A549 (cell line): ENCODE measurements at regions not wholly inside any gene's neighbourhood (a gene's known extent, or its start where the extent isn't known, plus 50 kb on each side); places are given as distances from the start of the nearest gene placed in this dataset.
A peak's percentile ranks its signal among the peaks of the same experiment; 100 is the strongest.

ENCODE experiments used
- ATAC-seq, 2 experiments: fragments of 200-7000 bp in 1 of 2; fragments of >200 bp in 1 of 2; cut with Nextera tagmentation in 1 of 2; cut with Tn5 transposase in 1 of 2; 3 replicates each; pipeline versions ENCODE4 v1.8.0 to v1.9.1; 2018 to 2020; ENCODE audit warnings: mild to moderate bottlenecking in 1 of 2, moderate library complexity in 1 of 2
- CTCF ChIA-PET: fragments of 300-600 bp; sonication (Branson Sonifier 250); formaldehyde crosslinking; extraction: SDS; loops from one replicate; lab custom pipeline; 2021; ENCODE audit warnings: antibody characterized with exemption, inconsistent platforms; lab: Yijun Ruan, JAX
- POLR2A ChIA-PET: fragments of 350-600 bp; formaldehyde crosslinking; extraction: SDS; loops from one replicate; lab custom pipeline; 2021; ENCODE audit warnings: antibody characterized with exemption, inconsistent platforms; lab: Yijun Ruan, JAX
- DNase-seq, 2 experiments: peaks; one replicate each; pipeline versions ENCODE4 v3.0.0 to v3.0.0-alpha.2; 2011 to 2016; ENCODE audit warnings: low read depth in 1 of 2, low spot score in 1 of 2
- FAIRE-seq: peaks from 2 replicates; lab custom pipeline; 2011; peaks lifted over from hg19 to GRCh38; lab: Jason Lieb, UNC
- H3K27ac ChIP-seq, 2 experiments: fragments of >200 bp; sonication (Bioruptor Twin); formaldehyde crosslinking; 3 replicates each; pipeline ENCODE4 v1.5.1; 2016 to 2017
- H3K4me1 ChIP-seq: fragments of >200 bp; sonication (Bioruptor Twin); formaldehyde crosslinking; 3 replicates; pipeline ENCODE4 v1.6.1; 2016
- H3K4me2 ChIP-seq: fragments of >200 bp; sonication (Bioruptor Twin); formaldehyde crosslinking; 3 replicates; pipeline ENCODE4 v1.6.1; 2016
- H3K4me3 ChIP-seq: fragments of >200 bp; sonication (Bioruptor Twin); formaldehyde crosslinking; 3 replicates; pipeline ENCODE4 v1.5.1; 2016
- H3K9me3 ChIP-seq: fragments of >200 bp; sonication (Bioruptor Twin); formaldehyde crosslinking; 3 replicates; pipeline ENCODE4 v1.6.1; 2016
- ATOH8 ChIP-seq: fragments of 250-450 bp; sonication (Bioruptor Pico); IDR thresholded peaks from 2 replicates; pipeline ENCODE4 v1.5.0; 2020; ENCODE audit warnings: low read depth, mild to moderate bottlenecking, moderate library complexity
- CBX2 ChIP-seq: fragments of 200-600 bp; sonication (generic); IDR thresholded peaks from 2 replicates; pipeline ENCODE4 v1.6.1; 2016; ENCODE audit warnings: low read depth, mild to moderate bottlenecking, borderline replicate concordance
- CBX8 ChIP-seq: fragments of 200-600 bp; sonication (generic); IDR thresholded peaks from 2 replicates; pipeline ENCODE4 v1.6.1; 2016
- CEBPB ChIP-seq, 2 experiments: fragments of >200 bp in 1 of 2; sonication (Bioruptor Twin) in 1 of 2; formaldehyde crosslinking in 1 of 2; IDR thresholded peaks; 2 replicates each; pipeline ENCODE4 v1.6.1; 2012 to 2016
- CHD2 ChIP-seq: fragments of 150-350 bp; IDR thresholded peaks from 2 replicates; pipeline ENCODE4 v1.6.1; 2014; ENCODE audit warnings: low read length; ENCODE audit not compliant: partially characterized antibody
- E2F6 ChIP-seq: IDR thresholded peaks from 2 replicates; pipeline ENCODE4 v1.6.1; 2012; ENCODE audit warnings: low read depth, borderline replicate concordance
- GATA3 ChIP-seq: IDR thresholded peaks from 2 replicates; pipeline ENCODE4 v1.6.1; 2012; ENCODE audit warnings: borderline replicate concordance
- HMGXB4 ChIP-seq: fragments of 250-450 bp; sonication (Bioruptor Pico); IDR thresholded peaks from 2 replicates; pipeline ENCODE4 v1.5.0; 2021; ENCODE audit warnings: mild to moderate bottlenecking, moderate library complexity, borderline replicate concordance
- HOXB13 ChIP-seq: fragments of 250-450 bp; sonication (Bioruptor Pico); IDR thresholded peaks from 2 replicates; pipeline ENCODE4 v1.5.0; 2020; ENCODE audit warnings: low read depth, mild to moderate bottlenecking, moderate library complexity
- MAFK ChIP-seq: fragments of 450-650 bp; IDR thresholded peaks from 2 replicates; pipeline ENCODE4 v1.6.1; 2014; ENCODE audit not compliant: partially characterized antibody
- NR3C1 ChIP-seq: fragments of >200 bp; sonication (Bioruptor Twin); formaldehyde crosslinking; IDR thresholded peaks from 3 replicates; pipeline ENCODE4 v1.6.1; 2017
- POLR2A ChIP-seq: IDR thresholded peaks from 2 replicates; pipeline ENCODE4 v1.6.1; 2012; ENCODE audit warnings: mild to moderate bottlenecking, low read length
- RARB ChIP-seq: fragments of 250-450 bp; sonication (Bioruptor Pico); IDR thresholded peaks from 2 replicates; pipeline ENCODE4 v1.8.0; 2021; ENCODE audit warnings: mild to moderate bottlenecking, moderate library complexity
- RFX5 ChIP-seq: fragments of 450-650 bp; IDR thresholded peaks from 2 replicates; pipeline ENCODE4 v1.7.1; 2014; ENCODE audit warnings: antibody characterized with exemption, mild to moderate bottlenecking, moderate library complexity
- WGBS: methylation state at CpG from one replicate; pipeline ENCODE4 v1.1.6; 2017; ENCODE audit errors: missing lambda C conversion rate; 5-methylcytosine and 5-hydroxymethylcytosine counted together
- TF ChIP-seq, protein P1 (sequence below): fragments of >200 bp; sonication (Bioruptor Twin); formaldehyde crosslinking; IDR thresholded peaks from 2 replicates; pipeline ENCODE4 v1.6.1; 2016
- TF ChIP-seq, protein P2 (sequence below): fragments of >200 bp; sonication (Bioruptor Twin); formaldehyde crosslinking; IDR thresholded peaks from 3 replicates; pipeline ENCODE4 v1.5.1; 2016

DNA sequence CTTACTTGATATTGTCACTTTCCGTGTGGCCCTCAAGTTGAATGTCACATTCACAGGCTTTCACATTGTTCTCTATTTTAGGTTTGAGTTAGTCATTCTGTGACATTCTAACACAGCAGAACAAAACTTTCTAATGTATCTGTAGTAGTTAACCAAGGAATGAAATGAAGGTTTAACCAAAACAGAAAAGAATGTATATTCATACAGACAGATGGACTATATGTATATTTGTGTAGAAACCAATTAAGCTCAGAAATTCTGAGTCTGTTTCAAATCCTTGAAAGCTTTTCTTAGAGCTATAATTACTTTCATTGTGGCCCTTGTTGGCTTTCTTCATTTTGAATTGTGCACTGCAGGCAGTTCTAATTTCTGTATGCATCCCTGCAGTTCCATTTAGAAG, 654.7 kb downstream of the LRRC70 start:
- no peak overlapping the region for H3K27ac ChIP-seq
- no peaks in the 10 kb centered on the region for H3K9me3 ChIP-seq
- TF ChIP-seq NR3C1 = no peak
- TF ChIP-seq HOXB13 (CRISPR knock-in tag) = no peak
- no peak for TF ChIP-seq RARB (CRISPR knock-in tag)
- FAIRE-seq = no peak
- no peak overlapping the region for H3K4me3 ChIP-seq
- POLR2A ChIA-PET = no interaction called here
- no peak for DNase-seq
- 39% methylated on average over 1 of the region's 1 CpG for WGBS
- no peak overlapping the region for H3K4me2 ChIP-seq
- no peaks in the 10 kb centered on the region for H3K4me1 ChIP-seq
- no peak for ATAC-seq
- CTCF ChIA-PET = interaction anchor here (0.7 kb wide), 1 partner anchor 436 kb away, joined by 3 read pairs; no protein-coding TSS in a partner anchor

DNA sequence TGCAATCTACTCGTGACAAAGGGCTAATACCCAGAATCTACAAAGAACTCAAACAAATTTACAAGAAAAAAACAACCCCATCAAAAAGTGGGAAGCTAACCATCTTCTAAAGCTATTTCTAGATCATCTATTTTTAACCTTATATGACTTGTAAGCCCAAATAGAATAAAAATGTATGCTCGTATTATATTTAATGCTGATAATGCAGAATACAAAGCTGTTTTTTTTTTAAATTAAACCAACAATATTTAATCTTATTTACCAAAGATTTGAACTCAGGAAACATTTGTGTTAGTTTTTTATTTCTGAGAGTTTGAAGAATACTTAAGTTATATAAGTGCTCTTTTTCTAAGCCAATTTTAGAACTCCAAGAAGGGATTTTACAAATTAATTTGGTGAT, 652.1 kb downstream of the LRRC70 start:
- H3K4me2 ChIP-seq = no peak overlapping the region
- FAIRE-seq (no peak), ATAC-seq (no peak), DNase-seq (no peak)
- H3K4me3 ChIP-seq = no peak overlapping the region
- ChIA-PET CTCF (interaction anchor here (0.6 kb wide), 1 partner anchor 114 kb away, joined by 3 read pairs; no protein-coding TSS in a partner anchor), POLR2A (interaction anchor here (0.5 kb wide), 1 partner anchor 577 kb away, joined by 3 read pairs; no protein-coding TSS in a partner anchor)
- no peak overlapping the region for H3K27ac ChIP-seq
- 20% methylated on average over 2 of the region's 2 CpGs for WGBS
- no peaks in the 10 kb centered on the region for H3K4me1 ChIP-seq
- no peak for TF ChIP-seq GATA3
- peak; percentile 75 for TF ChIP-seq MAFK
- no peaks in the 10 kb centered on the region for H3K9me3 ChIP-seq

GRCh38 chr5:63228154-63228553, 649.5 kb downstream of the LRRC70 start:
- ATAC-seq (no peak), DNase-seq (no peak), FAIRE-seq (no peak)
- Histone ChIP-seq H3K27ac (no peak overlapping the region), H3K9me3 (no peaks in the 10 kb centered on the region), H3K4me3 (no peak overlapping the region), H3K4me1 (no peaks in the 10 kb centered on the region), H3K4me2 (no peak overlapping the region)
- no peak for TF ChIP-seq CBX8
- CTCF ChIA-PET = no interaction called here
- 15% methylated on average over 2 of the region's 2 CpGs for WGBS
- POLR2A ChIA-PET = no interaction called here

DNA sequence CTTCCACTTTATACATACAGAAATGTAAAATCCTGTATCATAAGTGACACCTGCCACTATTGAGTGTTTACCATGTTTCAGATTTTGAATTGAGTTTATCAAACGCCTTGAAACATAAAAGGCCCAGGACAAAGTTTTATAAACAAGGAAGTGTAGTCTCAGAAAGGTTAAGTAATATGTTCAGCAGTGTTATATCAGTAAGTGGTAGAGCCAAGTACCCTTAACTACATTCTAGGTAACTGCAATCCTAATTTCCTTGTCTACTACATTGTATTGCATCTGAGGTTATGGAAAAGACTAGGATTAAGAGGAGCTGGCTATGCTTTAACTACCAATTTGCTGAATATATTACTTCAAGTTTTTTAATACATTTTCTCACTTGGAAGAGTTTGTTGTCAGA, 641.6 kb downstream of the LRRC70 start:
- H3K4me2 ChIP-seq = no peak overlapping the region
- POLR2A ChIA-PET = no interaction called here
- no peak for ATAC-seq
- no peaks in the 10 kb centered on the region for H3K4me1 ChIP-seq
- DNase-seq = no peak
- H3K27ac ChIP-seq = no peak overlapping the region
- TF ChIP-seq, protein P1, sequence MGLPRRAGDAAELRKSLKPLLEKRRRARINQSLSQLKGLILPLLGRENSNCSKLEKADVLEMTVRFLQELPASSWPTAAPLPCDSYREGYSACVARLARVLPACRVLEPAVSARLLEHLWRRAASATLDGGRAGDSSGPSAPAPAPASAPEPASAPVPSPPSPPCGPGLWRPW = no peak
- TF ChIP-seq CHD2 = no peak
- no peak for TF ChIP-seq RFX5
- TF ChIP-seq POLR2A = no peak
- TF ChIP-seq CEBPB (IDR thresholded peaks at IDR 0.05) = no peak
- TF ChIP-seq, protein P2, sequence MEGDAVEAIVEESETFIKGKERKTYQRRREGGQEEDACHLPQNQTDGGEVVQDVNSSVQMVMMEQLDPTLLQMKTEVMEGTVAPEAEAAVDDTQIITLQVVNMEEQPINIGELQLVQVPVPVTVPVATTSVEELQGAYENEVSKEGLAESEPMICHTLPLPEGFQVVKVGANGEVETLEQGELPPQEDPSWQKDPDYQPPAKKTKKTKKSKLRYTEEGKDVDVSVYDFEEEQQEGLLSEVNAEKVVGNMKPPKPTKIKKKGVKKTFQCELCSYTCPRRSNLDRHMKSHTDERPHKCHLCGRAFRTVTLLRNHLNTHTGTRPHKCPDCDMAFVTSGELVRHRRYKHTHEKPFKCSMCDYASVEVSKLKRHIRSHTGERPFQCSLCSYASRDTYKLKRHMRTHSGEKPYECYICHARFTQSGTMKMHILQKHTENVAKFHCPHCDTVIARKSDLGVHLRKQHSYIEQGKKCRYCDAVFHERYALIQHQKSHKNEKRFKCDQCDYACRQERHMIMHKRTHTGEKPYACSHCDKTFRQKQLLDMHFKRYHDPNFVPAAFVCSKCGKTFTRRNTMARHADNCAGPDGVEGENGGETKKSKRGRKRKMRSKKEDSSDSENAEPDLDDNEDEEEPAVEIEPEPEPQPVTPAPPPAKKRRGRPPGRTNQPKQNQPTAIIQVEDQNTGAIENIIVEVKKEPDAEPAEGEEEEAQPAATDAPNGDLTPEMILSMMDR = no peak
- no peak for TF ChIP-seq E2F6
- TF ChIP-seq ATOH8 (CRISPR knock-in tag) = no peak
- no peak for TF ChIP-seq CBX2
- TF ChIP-seq HMGXB4 (CRISPR knock-in tag) = no peak
- CTCF ChIA-PET = no interaction called here
- no peaks in the 10 kb centered on the region for H3K9me3 ChIP-seq
- H3K4me3 ChIP-seq = no peak overlapping the region
- WGBS = 4% methylated on average over 1 of the region's 1 CpG
- no peak for FAIRE-seq
